Heart left ventricle (tissue), 16 donors: ENCODE measurements at regions not wholly inside any gene's neighbourhood (a gene's known extent, or its start where the extent isn't known, plus 50 kb on each side); places are given as distances from the start of the nearest gene placed in this dataset.
A peak's percentile ranks its signal among the peaks of the same experiment; 100 is the strongest.

Experiments used
- ATAC-seq, 4 donors: fragments of 200-7000 bp; cut with Tn5 transposase; one replicate each; pipeline ENCODE4 v1.9.1; 2020 to 2022; ENCODE audit warnings: moderate library complexity in 4 of 4, mild to moderate bottlenecking in 3 of 4, moderate number of reproducible peaks in 1 of 4
- DNase-seq, 5 donors: peaks; one replicate each; pipeline ENCODE4 v3.0.0-alpha.2; 2020
- H3K27ac ChIP-seq, 12 donors: fragments of 200-600 bp; sonication (generic) in 4 of 12; one replicate each; pipeline versions ENCODE4 v1.5.0 to v1.8.0; 2016 to 2022; ENCODE audit warnings: mild to moderate bottlenecking in 2 of 12
- H3K27me3 ChIP-seq, 9 donors: fragments of 200-600 bp; sonication (generic) in 2 of 9; one replicate each; pipeline versions ENCODE4 v1.5.1 to v1.8.0; 2016 to 2022; ENCODE audit warnings: mild to moderate bottlenecking in 3 of 9
- H3K36me3 ChIP-seq, 9 donors: fragments of 200-600 bp; sonication (generic) in 2 of 9; one replicate each; pipeline versions ENCODE4 v1.5.0 to v1.8.0; 2018 to 2022; ENCODE audit warnings: mild to moderate bottlenecking in 2 of 9
- H3K4me1 ChIP-seq, 12 donors: fragments of 200-600 bp; sonication (generic) in 4 of 12; one replicate each; pipeline versions ENCODE4 v1.5.0 to v1.8.0; 2016 to 2022; ENCODE audit warnings: mild to moderate bottlenecking in 3 of 12
- H3K4me3 ChIP-seq, 12 donors: fragments of 200-600 bp; sonication (generic) in 4 of 12; one replicate each; pipeline versions ENCODE4 v1.5.0 to v1.8.0; 2017 to 2022; ENCODE audit warnings: mild to moderate bottlenecking in 9 of 12, moderate library complexity in 4 of 12
- H3K9me3 ChIP-seq, 12 donors: fragments of 200-600 bp; sonication (generic) in 4 of 12; one replicate each; pipeline versions ENCODE4 v1.5.0 to v1.8.0; 2016 to 2022; ENCODE audit warnings: mild to moderate bottlenecking in 1 of 12
- CTCF ChIP-seq, 12 donors: fragments of 200-600 bp; sonication (generic) in 4 of 12; IDR thresholded peaks; one replicate each; pipeline versions ENCODE4 v1.5.0 to v1.8.0; 2018 to 2022; ENCODE audit warnings: antibody characterized with exemption in 12 of 12, mild to moderate bottlenecking in 5 of 12
- POLR2A ChIP-seq, 2 donors: fragments of 450-650 bp; IDR thresholded peaks; one replicate each; pipeline ENCODE4 v1.6.1; 2017; ENCODE audit warnings: antibody characterized with exemption in 2 of 2, mild to moderate bottlenecking in 2 of 2, moderate library complexity in 2 of 2
- WGBS, 4 donors: extraction: QIAGEN DNeasy Blood & Tissue Kit in 2 of 4; methylation state at CpG; one replicate each; pipeline versions ENCODE4 v1.1.5 to v1.1.7; 2013 to 2018; 5-methylcytosine and 5-hydroxymethylcytosine counted together
- intact Hi-C, 10 donors: fragments of 100-400 bp; cut with DNase I; formaldehyde crosslinking; loops; one replicate each; pipeline versions ENCODE4 v1.11.1 to v1.14.2; 2022
- donor health status: ischemic (EF 13 %, LVEDD 7.1; RV severe dilation, severe dysfunction).
- donor health status: healthy with polysubstance abuse.
- donor health status: DM: no; HTN: yes; CAD: no.
- donor health status: DM: no; HTN: no; CAD: no.
- donor health status: ischemic (EF 25% LVEDD 6.9; RV normal size, moderate dysfunction).
- donor health status: ischemic (EF 25% LVEDD 5.7; RV mildly dilated, moderate dysfunction).
- donor health status: healthy.
- donor health status: DM: yes; HTN: yes; CAD: no.
- donor health status: ischemic (EF 35%, LVEDD 5.7; RV mildly dilated, moderate dysfunction).
- donor health status: nonischemic (EF 11% LVEDD 7.7; RV severe dilation, severe dysfunction).
- donor health status: DM: yes; HTN: yes; CAD: no.
- donor health status: PGD.
- donor health status: ischemic (EF 29% LVEDD 5.4; RV normal size, mild dysfunction).
- donor health status: nonischemic (EF 23%, LVEDD 6.1; RV moderate dilation, normal function).

- TF ChIP-seq CTCF (IDR thresholded peaks at IDR 0.05) (no peak), POLR2A (IDR thresholded peaks at IDR 0.05) (no peak)
- Histone ChIP-seq H3K4me3 (no peak overlapping the region), H3K9me3 (peaks cover 0 to 11% (median 0%) of the 10 kb centered on the region in 12 donors), H3K27ac (no peak overlapping the region), H3K36me3 (no peaks in the 10 kb centered on the region), H3K27me3 (no peaks in the 10 kb centered on the region), H3K4me1 (no peaks in the 10 kb centered on the region)
- DNase-seq = no peak
- ATAC-seq = peak in 1 of 4 donors; percentile 13
- intact Hi-C loops = no loop called here
- 56 to 68% (median 61%) methylated on average over 4 to 8 of the region's 8 CpGs for WGBS, 4 donors
Observed at GRCh38 chr12:107385509-107385908, 292.2 kb upstream of the CRY1 start.

- Histone ChIP-seq H3K4me3 (no peak overlapping the region), H3K36me3 (no peaks in the 10 kb centered on the region), H3K27ac (no peak overlapping the region), H3K4me1 (no peaks in the 10 kb centered on the region), H3K27me3 (no peaks in the 10 kb centered on the region), H3K9me3 (peaks cover 0 to 11% (median 0%) of the 10 kb centered on the region in 12 donors)
- WGBS, 4 donors = 48 to 71% (median 65%) methylated on average over 4 of the region's 4 CpGs
- no peak for ATAC-seq
- TF ChIP-seq POLR2A (IDR thresholded peaks at IDR 0.05) = no peak
- no peak for TF ChIP-seq CTCF (IDR thresholded peaks at IDR 0.05)
- intact Hi-C loops = no loop called here
- no peak for DNase-seq
Observed at GRCh38 chr12:107386569-107386968, 293.2 kb upstream of the CRY1 start.

GRCh38 chr12:107388263-107388662 is 294.9 kb upstream of the CRY1 start:
- Histone ChIP-seq H3K4me3 (no peak overlapping the region), H3K4me1 (no peaks in the 10 kb centered on the region), H3K36me3 (no peaks in the 10 kb centered on the region), H3K27ac (no peak overlapping the region), H3K27me3 (no peaks in the 10 kb centered on the region), H3K9me3 (peaks cover 0 to 11% (median 0%) of the 10 kb centered on the region in 12 donors)
- DNase-seq (no peak), ATAC-seq (no peak)
- no peak for TF ChIP-seq CTCF (IDR thresholded peaks at IDR 0.05)
- TF ChIP-seq POLR2A (IDR thresholded peaks at IDR 0.05) = no peak
- 91 to 100% (median 94%) methylated on average over 1 of the region's 1 CpG for WGBS, 4 donors
- intact Hi-C loops = no loop called here

- Histone ChIP-seq H3K36me3 (no peaks in the 10 kb centered on the region), H3K4me3 (no peak overlapping the region), H3K27me3 (no peaks in the 10 kb centered on the region), H3K4me1 (no peaks in the 10 kb centered on the region), H3K27ac (no peak overlapping the region), H3K9me3 (peaks cover 0 to 11% (median 0%) of the 10 kb centered on the region in 12 donors)
- intact Hi-C loops = no loop called here
- TF ChIP-seq POLR2A (IDR thresholded peaks at IDR 0.05) = no peak
- TF ChIP-seq CTCF (IDR thresholded peaks at IDR 0.05) = no peak
- no peak for ATAC-seq
- 39 to 80% (median 79%) methylated on average over 2 of the region's 2 CpGs for WGBS, 4 donors
- DNase-seq = no peak
Observed at GRCh38 chr12:107390414-107390813, 295.2 kb upstream of the PWP1 start.
